Left hindlimb (tissue), 1 donor: ENCODE measurements at regions not wholly inside any gene's neighbourhood (a gene's known extent, or its start where the extent isn't known, plus 50 kb on each side); places are given as distances from the start of the nearest gene placed in this dataset.
"Not testable (repeated sequence)": the region's sequence is repeated elsewhere in the genome, so short reads cannot be mapped to it uniquely, and the experiment has no call there.

ENCODE experiments used
- DNase-seq: peaks from one replicate; pipeline ENCODE4 v3.0.0-alpha.2; 2018

DNA sequence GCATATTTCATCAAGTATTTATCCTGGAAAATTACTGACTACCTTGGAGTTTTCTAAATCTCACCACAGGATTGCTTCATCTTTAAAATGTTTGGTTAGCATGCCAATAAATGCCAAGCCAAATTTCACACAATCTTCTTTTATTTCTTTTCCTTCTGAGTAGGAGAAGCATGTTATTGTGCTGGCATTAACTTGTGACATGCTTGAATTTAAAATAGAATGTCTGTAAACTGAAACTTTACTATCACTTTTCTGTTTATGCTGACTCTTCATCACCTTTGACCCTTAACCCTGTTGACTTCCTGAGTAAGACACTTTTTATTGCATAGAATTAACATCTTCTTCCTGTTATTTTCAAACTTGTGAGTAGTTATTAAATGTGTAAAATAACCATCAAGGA is 56.2 kb upstream of the LRRTM4 start:
- DNase-seq, result no peak

GRCh38 chr2:77579076-77579769 is 57.0 kb upstream of the LRRTM4 start:
- no peak for DNase-seq

- no peak for DNase-seq
Measured at GRCh38 chr2:77588438-77588837, 66.3 kb upstream of the LRRTM4 start.

DNA sequence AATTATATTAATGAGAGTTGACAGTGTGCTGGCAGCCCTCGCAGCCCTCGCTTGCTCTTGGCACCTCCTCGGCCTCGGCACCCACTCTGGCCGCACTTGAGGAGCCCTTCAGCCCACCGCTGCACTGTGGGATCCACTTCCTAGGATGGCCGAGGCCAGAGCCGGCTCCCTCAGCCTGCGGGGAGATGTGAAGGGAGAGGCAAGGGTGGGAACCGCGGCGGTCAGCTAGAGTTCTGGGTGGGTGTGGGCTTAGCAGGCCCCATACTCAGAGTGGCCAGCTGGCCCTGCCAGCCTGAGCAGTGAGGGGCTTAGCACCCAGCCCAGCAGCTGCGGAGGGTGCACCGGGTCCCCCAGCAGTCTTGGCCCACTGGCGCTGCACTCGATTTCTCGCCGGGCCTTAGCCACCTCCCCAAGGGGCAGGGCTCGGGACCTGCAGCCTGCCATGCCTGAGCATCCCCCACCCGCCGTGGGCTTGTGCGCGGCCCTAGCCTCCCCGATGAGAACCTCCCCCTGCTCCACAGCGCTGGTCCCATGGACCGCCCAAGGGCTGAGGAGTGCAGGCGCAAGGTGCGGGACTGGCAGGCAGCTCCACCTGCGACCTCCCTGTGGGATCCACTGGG is 68.2 kb upstream of the LRRTM4 start:
- no peak for DNase-seq

DNA sequence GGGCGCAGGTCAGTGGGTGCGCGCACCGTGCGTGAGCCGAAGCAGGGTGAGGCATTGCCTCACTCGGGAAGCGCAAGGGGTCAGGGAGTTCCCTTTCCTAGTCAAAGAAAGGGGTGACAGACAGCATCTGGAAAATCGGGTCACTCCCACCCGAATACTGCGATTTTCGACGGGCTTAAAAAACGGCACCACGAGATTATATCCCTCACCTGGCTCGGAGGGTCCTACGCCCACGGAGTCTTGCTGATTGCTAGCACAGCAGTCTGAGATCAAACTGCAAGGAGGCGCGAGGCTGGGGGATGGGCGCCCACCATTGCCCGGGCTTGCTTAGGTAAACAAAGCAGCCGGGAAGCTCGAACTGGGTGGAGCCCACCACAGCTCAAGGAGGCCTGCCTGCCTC is 70.8 kb upstream of the LRRTM4 start:
- not testable (repeated sequence) for DNase-seq

- no peak for DNase-seq
Measured at GRCh38 chr2:77602771-77603170, 80.6 kb upstream of the LRRTM4 start.

- DNase-seq, result no peak
Measured at GRCh38 chr2:77604953-77605929, 83.1 kb upstream of the LRRTM4 start.

- DNase-seq, result no peak
Measured at GRCh38 chr2:77608510-77608909, 86.3 kb upstream of the LRRTM4 start.

DNA sequence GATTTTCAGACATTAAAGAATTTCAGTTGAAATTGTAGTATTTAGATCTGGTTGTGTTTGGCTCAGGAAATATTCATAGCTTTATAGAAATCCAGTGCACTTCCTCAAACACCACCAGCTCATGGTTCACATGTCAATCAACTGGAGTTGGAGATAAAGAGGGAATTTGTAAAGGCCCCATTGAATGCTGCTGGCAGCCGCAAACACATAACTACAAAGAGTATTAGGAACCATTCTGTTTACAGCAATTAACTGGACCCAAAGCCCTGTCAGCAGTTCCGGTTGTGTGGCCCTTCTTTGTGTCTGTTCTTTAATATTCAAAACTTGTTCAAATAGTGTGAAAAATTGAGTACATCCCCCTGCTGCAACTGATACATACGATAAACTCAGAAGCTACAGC is 107.4 kb upstream of the LRRTM4 start:
- no peak for DNase-seq

DNA sequence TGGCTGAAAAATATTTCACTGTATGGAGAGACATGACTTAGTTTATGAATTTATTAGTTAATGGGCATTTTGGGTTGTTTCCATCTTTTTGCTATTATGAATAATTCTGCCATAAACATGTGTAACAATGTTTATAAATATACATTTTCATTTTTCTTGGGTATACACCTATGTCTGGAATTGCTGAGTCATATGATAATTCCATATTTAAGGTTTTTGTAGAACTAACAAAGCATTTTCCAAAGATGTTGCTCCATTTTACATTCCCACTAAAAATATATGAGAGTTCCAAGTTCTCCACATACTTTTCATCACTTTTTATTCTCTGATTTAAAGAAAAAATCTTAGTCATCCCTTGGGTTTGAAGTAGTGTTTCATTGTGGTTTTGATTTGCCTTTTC is 108.8 kb upstream of the LRRTM4 start:
- no peak for DNase-seq

DNA sequence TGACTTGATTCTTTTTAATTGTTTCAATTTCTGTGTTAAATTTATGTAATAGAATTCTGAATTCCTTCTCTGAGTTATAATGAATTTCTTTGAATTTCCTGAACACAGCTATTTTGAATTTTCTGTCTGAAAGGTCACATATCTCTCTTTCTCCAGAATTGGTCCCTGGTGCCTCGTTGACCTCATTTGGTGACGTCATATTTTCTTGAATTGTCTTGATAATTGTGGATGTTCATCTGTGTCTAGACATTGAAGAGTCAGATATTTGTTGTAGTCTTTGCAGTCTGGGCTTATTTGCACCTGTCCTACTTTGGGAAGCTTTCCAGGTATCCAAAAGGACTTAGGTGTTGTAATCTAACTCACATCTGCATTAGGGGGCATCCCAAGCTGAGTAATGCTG is 111.4 kb upstream of the LRRTM4 start:
- DNase-seq, result no peak

GRCh38 chr2:77640924-77641323 is 118.7 kb upstream of the LRRTM4 start:
- no peak for DNase-seq

DNA sequence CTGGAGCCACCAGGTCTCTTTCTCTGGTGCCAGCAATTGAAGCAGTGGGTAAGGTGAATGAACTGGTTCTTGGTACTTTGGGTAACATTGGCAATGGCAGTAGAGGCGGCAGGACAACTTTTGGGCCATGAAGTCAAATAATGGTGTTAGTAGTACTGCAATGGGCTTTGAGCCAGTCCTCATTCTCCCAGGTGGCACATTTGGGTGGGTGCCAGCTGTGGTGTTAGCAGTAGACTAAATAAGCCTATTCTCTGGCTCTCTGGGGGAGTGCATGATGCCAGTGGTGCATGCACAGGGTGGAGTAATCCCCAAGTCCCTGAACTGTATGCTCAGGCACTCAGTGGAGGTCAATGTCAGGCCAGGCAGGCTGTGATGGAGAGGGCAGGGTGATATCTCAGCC is 120.2 kb upstream of the LRRTM4 start:
- DNase-seq, result no peak

- DNase-seq, result no peak
Measured at GRCh38 chr2:77649856-77650255, 127.7 kb upstream of the LRRTM4 start.

DNA sequence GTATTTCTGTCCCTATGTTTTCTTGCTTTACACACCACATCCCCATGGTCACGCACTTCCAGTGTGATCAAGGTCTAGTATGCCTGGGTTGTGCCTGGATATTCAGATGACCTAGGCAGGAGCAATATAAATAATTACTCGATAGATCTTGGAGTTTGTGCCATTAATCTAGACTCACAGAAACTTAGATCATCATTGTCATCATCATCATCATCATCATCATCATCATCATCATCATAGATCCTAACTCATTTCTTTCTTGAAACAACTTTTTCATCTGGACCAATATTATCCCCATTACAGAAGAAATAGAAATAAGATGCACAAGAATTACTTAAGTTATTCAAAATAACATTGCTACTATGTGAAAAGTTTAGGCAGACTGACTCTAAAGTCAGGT is 130.3 kb upstream of the LRRTM4 start:
- no peak for DNase-seq

GRCh38 chr2:77664491-77664890 is 142.3 kb upstream of the LRRTM4 start:
- no peak for DNase-seq

- DNase-seq, result no peak
Measured at GRCh38 chr2:77666251-77666980, 144.2 kb upstream of the LRRTM4 start.

DNA sequence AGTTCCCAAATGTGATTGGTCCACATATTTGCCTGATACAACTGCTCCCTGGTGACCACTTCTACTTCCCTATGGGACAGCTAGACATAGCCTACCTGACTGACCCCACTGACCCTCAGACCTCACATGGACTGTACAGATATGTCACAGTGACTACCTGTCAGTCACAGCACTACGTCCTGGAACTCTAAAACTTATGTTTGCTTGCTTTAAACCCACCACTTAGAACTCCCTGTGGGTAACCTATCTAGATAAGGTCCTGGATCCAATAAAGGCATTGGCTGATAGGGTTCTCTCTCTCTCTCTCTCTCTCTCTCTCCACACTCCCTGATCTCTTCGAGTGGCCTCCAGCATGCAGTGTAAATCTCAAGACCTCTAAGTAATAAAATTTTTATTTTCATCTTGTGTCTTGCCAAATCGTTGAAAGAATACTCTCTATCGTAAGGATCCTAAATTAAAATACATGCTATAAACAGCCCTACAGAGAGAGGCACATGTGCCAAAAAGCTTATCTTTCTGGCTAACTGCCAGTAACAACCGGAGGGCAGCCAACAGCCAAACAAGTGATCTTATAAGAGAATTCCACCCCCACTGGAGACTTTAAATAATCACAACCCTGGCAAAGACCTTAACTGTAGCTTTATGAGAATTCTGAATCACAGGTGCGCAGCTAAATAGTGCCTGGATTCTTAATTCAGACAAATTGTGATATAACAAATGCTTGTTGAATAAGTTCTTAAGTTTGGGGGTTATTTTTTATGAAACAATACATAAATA is 162.6 kb upstream of the LRRTM4 start:
- DNase-seq, result not testable (repeated sequence)

- DNase-seq, result no peak
Measured at GRCh38 chr2:77712601-77713000, 190.4 kb upstream of the LRRTM4 start.

DNA sequence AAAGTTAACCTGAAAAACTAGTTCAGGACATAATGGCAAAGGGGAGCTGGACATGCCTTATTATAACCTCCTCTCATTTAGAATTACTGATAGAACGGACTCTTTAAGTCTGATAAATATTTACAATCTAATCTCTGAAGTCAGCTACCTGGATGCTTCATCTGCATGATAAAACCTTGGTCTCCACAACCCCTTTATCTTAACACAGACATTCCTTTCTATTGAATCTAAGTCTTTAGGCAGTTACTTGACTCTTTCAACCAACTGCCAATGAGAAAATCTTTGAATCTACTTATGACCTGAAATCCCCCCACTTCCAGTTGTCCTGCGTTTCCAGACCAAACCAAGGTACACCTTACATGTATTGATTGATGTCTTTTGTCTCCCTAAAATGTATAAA is 191.2 kb upstream of the LRRTM4 start:
- no peak for DNase-seq

DNA sequence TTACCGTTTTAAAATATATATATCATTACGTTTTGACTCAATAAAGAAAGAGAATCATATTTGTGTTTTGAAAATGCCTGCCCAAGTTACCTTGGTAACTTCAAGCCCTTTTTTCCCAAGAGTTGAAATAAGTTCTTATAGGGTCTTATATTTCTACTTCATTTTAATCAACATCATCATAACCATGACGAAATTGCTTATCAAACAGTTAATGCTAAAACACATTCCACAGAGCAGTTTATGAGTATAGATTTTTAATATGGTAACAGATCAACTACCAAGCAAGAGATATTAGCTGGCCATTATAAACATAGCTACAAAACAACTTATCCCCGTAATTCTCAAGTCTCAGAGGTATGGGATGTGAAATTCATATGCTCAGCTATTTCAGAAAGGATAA is 197.9 kb upstream of the LRRTM4 start:
- DNase-seq, result no peak

DNA sequence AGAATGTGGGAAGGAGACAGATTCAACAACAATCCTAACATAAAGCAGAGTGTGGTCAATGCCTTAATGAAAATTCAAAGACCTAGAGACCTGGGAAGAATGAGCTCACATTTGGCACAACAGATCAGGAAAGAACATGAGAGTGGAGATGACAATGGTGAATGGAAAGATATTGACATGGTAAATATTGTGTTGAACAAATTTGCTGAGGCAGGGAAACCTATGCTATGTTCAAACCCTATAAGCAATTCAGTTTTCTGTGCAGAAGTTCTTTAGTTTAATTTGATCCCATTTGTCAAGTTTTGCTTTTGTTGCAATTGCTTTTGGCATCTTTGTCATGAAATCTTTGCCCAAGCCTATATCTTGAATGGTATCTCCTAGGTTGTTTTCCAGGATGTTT is 199.4 kb upstream of the LRRTM4 start:
- DNase-seq, result no peak
